ENCODE measurements at regions not wholly inside any gene's neighbourhood (a gene's known extent, or its start where the extent isn't known, plus 50 kb on each side); places are given as distances from the start of the nearest gene placed in this dataset.
A peak's percentile ranks its signal among the peaks of the same experiment; 100 is the strongest.
"Not testable (repeated sequence)": the region's sequence is repeated elsewhere in the genome, so short reads cannot be mapped to it uniquely, and the experiment has no call there.

DNA sequence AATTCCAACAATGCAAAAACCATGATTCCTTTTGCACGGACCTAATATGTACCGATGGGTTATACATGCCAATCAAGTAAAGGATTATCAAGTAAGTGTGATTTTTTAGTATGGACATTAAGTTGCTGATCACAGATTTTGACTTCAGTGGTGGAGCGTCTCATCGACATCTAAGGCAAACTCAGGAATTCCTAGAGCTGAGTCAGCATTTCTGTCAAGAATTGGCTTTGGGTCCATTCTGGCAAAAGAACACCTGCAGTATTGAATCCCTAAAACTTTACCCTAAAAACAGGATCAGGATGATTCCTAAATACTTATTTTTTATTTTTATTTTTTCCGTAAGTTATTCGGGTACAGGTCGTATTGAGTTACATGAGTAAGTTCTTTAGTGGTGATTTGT, 83.6 kb downstream of the HPGD start:
- no peak for DNase-seq

DNA sequence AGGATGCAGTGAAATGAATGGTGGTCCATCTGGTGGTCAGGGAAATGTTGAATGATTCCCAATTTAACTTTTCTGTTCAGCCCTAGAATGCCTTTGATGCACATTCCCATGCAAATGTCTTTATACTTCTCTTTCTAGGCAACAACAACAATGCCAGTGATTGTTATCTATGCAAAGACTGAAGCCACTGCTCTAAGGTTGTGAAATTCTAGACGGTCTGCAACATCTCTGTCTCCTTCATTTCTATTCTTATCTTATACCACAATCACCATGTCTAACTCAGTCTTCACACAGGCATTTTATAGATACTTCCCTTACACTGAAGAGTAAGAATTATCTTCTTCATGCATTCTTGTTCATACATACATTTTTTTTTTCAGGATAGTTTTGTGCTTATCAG, 84.5 kb downstream of the HPGD start:
- peak; percentile 41 for DNase-seq

DNA sequence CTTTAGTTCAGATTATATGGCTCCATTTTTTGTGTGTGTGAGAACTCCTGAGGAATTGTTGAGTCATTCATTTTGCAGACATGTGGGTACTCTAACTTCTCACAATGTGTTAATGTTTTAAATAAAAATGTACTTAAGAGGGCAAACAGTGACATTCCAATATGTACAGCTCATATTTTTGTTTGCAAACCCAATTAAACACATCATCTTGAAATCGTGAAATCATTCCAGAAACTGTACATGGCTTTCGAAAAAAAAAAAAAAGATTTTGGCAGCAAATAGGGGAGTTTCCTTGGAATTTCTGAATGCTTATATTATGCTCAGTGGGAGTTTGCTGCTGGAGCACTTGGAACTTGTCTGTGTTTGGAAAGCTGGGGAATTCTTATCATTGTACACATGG, 85.0 kb downstream of the HPGD start:
- peak; percentile 67 for DNase-seq

DNA sequence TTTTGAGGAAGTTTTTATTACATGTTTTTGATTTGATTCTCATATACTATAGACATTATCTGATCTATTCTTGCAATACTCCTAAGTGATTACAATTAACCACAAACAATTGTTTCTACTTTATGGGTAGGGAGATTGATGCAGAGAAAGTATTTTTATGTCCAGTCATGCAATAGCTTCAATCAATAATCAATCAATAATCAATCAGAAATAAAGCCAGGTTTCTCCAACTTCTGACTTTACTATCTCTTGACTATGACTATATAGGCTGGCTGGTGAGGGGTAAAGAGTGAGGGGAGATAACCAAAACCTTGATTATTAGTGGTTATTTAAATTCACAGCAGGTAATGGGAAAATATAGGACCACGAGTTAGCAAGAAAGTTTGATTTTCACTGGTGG, 85.9 kb downstream of the HPGD start:
- DNase-seq, result no peak

DNA sequence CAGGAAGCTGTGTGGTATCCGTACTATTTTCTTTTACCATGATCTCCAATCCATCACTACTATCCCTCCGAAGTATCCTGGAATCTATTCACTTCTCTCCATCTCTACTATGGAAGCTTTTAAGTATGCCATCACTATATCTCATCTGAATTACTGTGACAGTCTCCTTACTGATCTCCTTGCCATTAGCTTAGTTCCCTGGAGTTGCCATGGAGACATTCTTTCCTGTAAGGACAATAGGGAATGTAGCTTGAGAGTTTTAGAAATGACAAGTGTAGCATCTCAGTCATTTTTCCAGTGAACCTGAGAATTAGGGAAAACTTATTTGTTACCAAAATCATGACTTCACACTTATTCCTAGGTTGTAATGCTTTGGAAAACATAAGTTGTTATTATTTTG, 86.3 kb downstream of the HPGD start:
- no peak for DNase-seq

DNA sequence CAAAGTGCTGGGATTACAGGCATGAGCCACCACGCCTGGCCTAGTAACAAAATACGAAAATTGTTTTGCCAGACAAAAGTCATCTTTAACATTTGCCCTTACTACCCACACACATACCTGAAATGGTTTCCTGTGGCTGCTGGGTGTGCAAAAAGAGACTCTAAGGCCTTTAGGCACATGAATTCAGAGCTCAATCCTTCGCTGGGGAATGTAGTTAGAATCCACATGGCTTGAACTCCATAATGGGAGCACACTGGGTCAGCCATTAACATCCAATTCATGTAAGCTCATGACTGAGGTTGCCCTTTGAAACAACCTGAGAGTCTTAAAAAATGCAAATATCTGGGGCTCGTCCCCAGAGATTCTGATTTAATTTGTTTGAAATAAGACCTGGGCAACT, 87.8 kb downstream of the HPGD start:
- no peak for DNase-seq

DNA sequence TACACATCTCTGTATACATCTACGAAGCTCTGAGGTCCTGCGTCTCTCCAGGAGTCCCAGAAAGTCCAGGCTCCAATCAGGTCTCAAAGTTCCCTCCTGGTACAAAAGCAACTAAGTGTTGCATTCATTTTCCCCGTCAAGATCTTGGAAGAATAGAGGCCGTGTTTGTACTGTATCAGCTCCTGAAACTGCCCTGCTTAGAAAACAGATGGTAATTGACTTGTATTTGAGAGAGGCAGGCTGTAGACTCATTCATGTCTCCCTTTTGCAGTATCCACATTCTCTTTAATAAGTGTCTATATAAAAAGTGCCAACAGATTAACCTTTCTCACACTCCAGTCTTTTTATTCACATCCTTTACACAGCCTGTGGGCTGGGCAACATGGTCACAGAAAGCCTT, 91.7 kb downstream of the HPGD start:
- no peak for DNase-seq

DNA sequence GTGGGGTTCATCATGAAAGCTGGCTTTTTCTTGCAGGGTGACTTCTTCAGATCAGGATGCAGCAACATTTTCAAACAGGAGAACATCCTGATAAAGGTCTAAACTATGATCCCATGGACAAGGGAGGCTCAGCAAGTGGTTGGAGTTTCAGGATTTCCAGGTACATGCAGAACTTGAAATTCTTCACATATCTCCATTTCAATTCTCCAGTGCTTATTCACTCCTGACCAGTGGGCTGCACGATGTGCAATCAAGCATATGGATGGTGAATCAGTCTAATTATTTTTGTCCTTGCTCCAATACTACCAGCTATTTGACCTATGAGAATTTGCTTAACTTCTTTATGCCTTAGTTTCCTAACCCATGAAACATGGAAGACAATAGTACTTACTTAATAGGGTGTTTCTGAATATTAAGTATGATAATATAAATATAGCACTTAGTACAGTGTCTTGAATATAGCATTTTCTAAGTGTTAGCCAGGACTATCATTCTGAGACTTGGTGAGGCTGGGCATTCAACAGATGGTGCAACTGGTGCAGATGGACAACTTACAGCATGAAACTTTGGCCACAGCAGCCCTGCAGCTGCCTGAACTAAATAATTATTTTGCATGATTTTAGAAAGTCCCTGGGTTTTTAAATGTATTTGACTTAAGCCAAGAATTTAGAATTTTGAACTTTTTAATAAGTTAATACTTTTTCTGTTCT, 92.4 kb downstream of the HPGD start:
- peak; percentile 64 for DNase-seq

DNA sequence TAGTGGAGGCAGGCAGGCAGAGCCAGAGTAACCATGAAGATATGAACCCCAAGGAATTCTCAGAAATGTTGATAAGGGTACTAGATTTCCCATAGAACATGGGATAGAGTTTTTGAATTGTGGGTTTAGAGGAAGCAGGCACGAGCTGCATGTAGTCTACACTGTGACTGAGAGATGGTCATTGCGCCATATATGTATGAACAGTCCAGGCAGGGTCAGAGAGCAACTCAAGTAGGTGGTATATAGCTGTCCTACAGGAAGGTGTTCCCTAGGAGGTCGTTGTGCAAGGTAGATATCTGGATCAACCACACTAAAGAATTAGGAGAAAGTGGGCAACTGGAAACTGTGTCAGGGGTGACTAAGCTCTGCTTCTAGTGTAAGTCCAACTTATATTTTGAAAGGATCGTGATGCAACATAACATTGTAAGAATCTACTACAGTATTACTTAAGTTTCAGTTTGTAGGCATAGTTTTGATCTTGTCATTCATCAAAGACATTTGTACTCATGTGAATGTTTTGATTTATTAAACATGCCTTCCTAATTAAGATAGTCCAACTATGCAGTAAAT, 94.6 kb downstream of the HPGD start:
- DNase-seq, result peak; percentile 10

DNA sequence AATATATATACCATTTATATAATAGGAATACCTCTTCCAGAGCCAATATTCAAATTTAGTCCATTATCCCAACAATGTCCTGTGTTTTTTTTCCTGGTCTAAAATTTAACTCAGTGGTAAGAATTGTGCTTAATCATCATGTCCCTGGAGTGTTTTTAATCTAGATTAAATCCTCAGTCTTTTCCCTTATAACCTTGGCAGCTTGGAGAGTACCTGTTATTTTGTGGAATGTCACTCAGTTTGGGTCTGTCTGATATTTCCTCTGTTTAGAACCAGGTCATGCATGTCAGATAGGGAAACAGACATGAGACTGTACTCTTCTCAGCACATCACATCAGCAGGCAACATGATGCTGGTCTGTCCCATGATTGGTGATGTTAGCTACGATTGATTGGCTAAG, 96.6 kb downstream of the HPGD start:
- DNase-seq, result no peak

DNA sequence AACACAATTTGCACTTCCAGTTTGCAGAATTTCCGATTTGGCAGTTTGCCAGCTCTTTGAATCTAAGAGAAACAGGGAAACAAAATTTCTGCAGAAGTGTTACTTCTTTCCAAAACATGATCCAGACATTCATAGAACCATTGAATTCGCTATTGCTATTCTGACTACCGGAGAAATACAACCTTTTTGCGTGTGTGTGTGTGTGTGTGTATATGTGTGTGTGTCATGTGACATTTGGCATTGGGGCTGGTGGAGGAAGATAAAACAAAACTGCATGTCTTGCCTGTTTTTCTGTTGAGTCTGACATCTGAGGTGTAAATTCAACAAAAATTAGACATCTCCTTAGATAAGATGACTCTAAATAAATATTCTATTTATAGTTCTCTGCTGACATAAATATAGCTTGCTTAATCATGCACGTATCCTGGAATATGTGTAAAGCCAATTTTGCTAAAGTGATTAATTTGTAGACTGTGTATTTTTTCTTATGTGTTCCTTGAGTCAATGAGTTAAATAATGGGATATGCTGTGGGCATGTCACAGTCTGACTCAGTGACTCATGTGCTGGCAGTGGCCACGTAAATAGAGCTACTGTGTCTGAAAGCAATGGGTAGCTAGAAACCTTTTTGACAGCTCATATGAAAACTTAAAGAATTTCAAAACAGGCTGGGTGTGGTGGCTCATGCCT, 98.9 kb downstream of the HPGD start:
- peak; percentile 71 for DNase-seq

DNA sequence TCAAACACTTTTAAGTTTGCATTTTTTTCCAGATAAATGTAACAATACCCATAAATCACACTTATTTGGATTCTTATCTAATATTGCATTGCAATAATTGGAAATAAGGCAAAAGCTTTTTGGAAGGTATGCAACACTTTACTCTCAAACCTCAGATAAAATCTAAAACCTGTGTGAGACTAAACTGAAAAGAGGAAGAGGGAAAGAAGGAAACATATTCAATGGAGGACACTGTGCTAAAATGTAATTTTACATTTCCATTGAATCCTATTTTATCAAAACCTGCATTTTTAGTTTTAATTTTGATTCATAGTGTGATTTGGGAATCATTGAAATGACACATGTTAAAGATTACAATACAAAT, 99.4 kb downstream of the HPGD start:
- no peak for DNase-seq

DNA sequence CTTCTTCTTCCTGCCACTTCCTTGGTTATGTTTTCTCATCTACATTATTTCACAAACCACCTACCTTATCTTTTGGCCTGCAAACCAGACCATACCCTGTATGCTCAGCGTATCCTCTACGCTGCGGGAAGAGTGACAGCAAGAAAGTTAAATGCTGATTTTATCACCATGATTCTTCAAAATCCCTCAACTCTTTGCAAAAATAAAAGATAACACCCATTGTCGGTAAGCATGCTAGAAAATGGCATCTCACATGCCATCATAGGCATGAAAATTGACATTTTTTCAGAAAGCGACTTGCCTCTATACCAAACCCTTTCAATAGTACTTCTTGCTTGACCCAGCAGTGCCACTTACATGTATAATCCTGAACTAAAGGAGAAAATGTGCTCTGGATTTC, 102.0 kb downstream of the HPGD start:
- DNase-seq, result no peak

DNA sequence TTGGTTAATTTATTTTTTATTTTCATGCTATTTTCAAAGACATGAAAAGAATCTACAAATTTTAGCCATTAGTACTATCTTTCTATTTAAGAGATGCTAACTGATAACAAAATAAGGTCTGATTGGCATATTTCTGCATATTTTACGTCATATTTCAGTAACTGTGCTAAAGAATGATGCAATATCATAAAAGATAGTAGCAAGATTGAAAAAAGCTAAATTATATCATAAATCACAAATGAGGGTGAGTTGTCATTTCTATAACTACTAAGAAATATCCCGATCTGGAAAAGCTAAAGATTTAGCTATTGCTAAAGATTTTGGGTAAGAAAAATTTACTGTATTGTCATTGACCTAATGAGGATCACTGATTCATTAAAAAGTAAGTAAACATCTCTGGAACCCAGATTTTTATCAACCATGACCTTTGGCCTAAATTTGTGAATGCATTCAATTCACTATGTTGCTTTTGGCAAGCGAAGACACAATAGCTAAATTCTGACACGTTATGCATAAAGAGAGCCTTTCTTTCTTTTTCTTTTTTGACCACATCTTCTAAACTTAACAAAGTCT, 103.6 kb downstream of the HPGD start:
- no peak for DNase-seq

DNA sequence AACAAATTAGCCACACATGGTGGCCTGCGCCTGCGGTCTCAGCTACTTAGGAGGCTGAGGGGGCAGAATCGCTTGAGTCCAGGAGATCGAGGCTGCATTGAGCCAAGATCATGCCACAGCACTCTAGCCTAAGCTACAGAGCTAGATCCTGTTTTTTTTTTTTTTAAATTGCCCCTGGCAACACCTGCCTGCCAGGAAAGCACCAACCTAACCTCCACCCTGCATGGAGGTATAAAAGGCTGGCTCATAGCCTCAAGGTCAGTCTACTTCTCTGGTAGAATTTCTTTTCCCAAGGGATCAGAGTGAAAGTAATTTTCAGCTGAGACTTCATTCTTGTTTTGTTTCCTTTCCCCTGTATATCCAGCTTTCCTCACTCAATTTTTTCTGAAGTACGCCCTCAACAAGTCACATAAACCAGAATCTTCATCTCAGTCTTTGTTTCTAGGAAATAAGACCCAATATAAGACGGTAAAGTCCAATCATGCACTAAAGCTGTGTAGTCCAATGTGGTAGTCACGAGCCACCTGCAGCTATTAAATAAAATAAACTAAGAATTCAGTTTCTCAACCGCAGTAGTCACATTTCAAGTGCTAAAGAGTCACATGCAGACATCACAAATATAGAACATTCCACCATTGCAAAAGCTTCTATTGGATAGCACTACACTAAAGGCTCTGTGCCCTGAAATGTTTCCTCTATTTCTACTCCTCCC, 113.3 kb downstream of the HPGD start:
- no peak for DNase-seq

DNA sequence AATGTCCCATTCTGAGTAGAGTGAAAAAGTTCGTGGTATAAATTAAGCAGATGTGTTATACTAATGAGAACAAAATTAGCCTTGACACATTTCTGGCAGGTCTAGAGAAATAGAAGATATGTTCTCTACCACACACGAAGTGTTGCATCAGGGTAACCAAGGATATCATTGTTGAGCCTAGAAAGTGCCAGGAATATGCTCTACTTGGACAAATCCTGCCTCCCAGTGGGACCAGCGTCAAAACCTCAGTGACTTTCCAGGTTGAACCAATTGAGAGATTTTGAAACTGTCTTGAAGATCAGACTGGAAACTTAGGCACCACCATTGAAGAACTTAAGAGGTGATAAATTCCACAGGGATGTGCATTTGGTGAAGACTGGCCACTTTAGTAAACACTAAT, 115.9 kb downstream of the HPGD start:
- no peak for DNase-seq

DNA sequence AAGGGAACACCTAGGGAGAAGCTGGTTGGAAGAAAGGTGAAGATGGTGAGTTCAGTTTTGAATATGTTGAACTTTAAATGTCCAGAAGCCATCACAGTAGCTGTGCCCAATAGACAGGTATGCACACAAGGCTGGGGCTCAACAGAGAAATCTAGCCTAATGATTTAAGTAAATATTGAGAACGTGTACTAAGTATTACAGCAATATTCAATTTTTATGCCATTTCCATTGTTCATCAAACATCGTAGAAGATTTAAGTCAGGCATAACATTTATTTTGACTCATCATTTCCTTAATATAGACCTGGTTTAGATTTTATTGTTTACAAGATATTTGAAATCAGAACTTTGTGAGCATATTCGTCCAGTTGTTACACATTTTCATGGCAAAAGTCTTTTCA, 116.4 kb downstream of the HPGD start:
- no peak for DNase-seq

DNA sequence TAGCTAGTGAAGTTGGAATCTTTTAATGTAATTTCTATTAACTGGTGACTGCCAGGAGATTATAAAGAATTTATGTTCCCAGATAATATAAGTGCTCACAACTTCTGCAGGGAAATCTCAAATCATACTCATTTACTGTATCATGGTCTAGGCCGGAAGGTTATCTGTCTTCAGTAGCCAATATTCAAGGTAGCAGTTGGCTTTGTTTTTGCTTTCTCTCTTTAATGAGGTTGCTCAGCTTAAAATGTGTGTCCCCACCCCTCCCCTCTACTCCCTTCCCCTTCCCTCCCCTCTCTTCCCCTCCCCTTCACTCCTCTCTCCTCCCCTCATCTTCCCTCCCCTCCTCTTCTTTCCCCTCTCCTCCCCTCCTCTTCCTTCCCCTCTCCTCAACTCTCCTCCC, 117.6 kb downstream of the HPGD start:
- no peak for DNase-seq

DNA sequence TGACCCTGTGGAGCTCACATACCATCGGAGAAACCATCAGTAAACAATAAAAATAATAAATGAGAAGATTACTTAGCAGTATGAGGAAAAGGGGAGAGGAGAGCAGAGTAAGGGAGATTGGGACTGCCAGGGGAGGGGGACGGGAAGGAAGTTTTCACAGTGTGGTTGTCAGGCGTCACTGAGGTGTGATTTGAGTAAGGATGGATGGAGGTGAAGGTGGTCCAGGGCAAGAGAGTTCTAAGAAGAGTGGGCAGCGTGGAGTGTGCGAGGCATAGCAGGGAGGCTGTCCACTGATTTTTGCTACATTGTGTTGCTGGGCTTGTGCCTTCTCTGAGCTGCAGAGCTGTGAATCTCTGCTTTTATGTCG, 119.1 kb downstream of the HPGD start:
- no peak for DNase-seq

DNA sequence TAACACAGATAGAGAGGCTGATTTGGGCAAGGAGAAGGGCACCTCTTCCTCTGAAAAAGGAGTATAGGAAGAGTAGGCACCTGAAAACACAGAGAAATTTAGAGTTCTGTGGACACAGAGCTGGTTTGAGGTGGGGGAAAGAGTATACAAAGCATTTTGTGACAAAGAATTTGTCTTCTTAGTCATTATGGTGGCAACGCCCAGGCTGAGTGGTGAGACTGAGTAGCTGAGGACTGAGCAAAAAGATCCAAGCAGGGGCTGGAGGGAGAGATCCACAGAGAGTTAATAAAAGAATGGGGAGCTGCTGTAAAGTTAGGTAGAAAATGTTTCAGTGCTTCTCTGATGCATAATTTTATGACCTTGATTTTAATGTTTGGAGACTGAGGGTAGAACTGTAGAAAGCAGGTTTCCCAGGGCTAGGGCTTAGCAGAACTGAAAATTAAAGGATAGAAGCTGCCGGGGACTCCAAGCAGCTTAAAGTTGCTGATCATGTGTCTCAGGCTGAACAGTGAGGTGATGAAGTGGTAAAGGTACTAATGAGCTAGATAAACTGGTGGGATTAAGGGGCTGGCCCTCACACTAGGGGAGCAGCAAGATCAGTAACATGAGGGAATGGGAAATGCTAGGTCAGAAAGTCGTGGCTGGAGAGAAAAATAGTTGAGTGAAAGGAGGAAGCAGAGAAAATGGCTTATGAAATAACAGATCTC, 118.9 kb downstream of the CEP44 start:
- no peak for DNase-seq

DNA sequence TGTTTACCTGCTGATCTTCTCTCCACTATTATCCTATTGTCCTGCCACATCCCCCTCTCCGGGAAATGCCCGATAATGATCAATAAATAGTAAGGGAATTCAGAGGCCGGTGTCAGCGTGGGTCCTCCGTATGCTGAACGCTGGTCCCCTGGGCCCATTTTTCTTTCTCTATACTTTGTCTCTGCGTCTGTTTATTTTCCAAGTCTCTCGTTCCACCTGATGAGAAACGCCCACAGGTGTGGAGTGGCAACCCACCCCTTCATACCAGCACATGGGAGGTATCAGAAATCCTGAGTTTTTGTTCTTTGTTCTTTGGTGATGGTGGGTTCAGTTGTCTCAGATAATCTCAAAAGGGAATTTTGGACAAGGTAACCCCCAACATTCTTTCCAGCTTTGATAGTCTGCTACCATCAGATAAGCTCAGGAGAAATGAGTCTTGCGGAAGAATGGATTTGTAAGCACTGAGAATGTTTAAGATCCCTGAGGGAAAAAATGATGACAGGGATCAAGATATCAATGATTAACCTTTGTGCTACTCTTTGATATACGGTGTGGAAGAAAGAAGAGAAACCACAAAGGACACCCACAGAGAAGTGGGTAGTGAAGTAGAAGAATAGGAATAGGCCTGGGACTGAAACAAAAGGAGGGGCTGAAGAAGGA, 117.9 kb downstream of the CEP44 start:
- peak; percentile 46 for DNase-seq

DNA sequence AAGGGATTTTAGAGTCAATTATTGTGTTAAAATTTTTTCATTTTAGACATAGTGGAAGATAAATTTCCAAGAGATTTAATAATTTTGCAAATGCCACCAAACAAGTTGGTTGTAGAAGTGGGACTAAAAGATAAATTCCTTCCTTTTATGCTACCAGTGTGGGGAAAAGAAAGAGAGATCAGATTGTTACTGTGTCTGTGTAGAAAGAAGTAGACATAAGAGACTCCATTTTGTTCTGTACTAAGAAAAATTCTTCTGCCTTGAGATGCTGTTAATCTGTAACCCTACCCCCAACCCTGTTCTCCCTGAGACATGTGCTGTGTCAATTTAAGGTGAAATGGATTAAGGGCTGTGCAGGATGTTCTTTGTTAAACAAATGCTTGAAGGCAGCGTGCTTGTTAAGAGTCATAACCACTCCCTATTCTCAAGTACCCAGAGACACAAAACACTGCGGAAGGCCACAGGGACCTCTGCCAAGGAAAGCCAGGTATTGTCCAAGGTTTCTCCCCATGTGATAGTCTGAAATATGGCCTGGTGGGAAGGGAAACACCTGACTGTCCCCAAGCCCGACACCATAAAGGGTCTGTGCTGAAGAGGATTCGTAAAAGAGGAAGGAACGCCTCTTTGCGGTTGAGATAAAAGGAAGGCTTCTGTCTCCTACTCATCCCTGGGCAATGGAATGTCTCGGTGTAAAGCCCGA, 117.0 kb downstream of the CEP44 start:
- DNase-seq, result not testable (repeated sequence)

All from NCI-H226 (cell line).